ENCODE measurements at regions not wholly inside any gene's neighbourhood (a gene's known extent, or its start where the extent isn't known, plus 50 kb on each side); places are given as distances from the start of the nearest gene placed in this dataset.

GRCh38 chr21:37967036-37967435 lies 50.8 kb upstream of the KCNJ6 start:
- H3K27ac ChIP-seq, result no peak overlapping the region
- no peak for DNase-seq (ENCODE audit: low read depth, low spot score)

DNA sequence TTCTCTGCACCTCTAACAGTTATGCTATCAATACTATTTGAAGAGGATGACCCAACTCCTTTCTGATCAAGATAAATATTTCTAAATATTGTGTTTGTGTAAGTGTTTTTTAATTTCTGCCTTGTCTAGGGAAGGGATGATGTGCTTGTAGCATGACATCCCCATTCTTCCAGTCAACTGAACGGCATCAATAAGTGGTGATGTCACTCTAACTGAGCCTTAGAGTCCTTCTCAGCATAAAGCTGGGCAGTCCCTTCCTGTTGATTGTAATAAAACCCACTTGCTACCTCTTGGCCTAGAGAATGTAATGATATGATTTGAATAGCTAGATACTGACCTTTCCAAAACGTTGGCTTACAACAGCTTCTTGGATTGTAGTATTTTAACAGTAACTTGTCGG lies 52.5 kb upstream of the KCNJ6 start:
- H3K27ac ChIP-seq, result no peak overlapping the region
- no peak for DNase-seq (ENCODE audit: low read depth, low spot score)

DNA sequence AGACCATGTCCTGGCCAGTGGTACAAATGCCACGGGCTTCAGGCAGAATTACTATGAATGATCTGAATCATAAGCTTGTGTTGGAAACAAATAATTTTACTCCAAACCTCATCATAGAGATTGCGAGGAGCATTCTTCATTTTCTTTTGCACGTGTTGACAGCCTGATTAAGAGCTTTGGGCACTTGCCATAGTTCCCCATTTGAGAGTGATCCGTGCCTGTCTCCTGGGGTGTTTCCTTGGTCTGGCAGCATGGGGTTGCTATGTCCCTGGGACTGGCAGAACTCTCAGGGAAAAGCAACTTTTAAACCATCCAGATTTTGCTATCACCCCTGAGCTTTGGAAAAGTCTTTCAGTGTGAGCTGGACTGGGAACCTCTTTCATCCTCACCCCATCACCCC lies 54.3 kb upstream of the KCNJ6 start:
- no peak overlapping the region for H3K27ac ChIP-seq

GRCh38 chr21:37971390-37971950 lies 55.2 kb upstream of the KCNJ6 start:
- no peak for DNase-seq (ENCODE audit: low read depth, low spot score)

More for the DNA sequence above, 54.3 kb upstream of the KCNJ6 start:
- no peak for DNase-seq (ENCODE audit: low read depth, low spot score)

DNA sequence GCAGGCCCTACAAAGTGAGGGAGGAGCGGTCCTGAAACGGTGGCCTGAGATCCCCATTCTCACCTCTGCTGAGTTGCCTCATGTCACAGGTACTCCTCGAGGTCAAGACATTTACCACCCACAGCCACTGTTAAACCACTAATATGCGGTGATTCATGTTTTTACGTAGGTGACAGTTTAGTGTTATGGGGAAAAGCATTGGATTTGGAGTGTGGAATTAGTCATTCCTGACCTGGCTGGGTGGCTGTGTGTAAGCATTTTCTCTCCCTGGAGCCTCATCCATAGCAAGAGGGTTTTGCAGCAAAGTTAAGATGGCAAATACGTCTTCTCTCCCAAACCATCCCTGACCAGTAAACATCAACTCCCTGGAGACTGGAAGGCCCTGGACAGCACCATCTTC lies 57.8 kb upstream of the KCNJ6 start:
- H3K27ac ChIP-seq, result no peak overlapping the region
- no peak for DNase-seq (ENCODE audit: low read depth, low spot score)

More at GRCh38 chr21:37971390-37971950, 55.2 kb upstream of the KCNJ6 start:
- no peak overlapping the region for H3K27ac ChIP-seq

- DNase-seq (ENCODE audit: low read depth, low spot score), result no peak
- peak overlapping the region; percentile 35 for H3K27ac ChIP-seq
These were observed 66.5 kb upstream of the KCNJ6 start for GRCh38 chr21:37982496-37983318.

GRCh38 chr21:37983336-37984095 lies 67.3 kb upstream of the KCNJ6 start:
- H3K27ac ChIP-seq, result peak overlapping the region; percentile 35
- peak; percentile 48 for DNase-seq (ENCODE audit: low read depth, low spot score)

DNA sequence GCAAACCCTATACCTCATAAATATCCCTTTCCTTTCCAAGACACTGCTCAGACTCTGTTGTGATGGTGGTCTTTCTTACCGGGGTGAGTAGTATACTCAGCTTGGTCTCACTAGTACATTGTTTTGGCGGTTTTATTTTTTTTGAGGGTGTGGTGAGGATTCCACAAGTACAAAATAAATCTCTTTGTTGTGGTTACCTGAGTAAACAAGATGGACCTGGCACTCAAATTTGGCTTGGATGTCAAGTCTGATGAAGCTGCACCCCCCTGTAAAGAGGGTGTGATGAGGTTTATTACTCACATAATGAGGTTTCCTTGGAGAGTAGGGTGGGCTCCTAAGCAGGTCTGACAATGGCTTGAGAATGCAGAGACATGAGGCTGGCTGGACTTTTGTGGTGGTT lies 68.2 kb upstream of the KCNJ6 start:
- DNase-seq (ENCODE audit: low read depth, low spot score), result no peak
- no peak overlapping the region for H3K27ac ChIP-seq

GRCh38 chr21:37986000-37986399 lies 69.7 kb upstream of the KCNJ6 start:
- DNase-seq (ENCODE audit: low read depth, low spot score), result no peak

DNA sequence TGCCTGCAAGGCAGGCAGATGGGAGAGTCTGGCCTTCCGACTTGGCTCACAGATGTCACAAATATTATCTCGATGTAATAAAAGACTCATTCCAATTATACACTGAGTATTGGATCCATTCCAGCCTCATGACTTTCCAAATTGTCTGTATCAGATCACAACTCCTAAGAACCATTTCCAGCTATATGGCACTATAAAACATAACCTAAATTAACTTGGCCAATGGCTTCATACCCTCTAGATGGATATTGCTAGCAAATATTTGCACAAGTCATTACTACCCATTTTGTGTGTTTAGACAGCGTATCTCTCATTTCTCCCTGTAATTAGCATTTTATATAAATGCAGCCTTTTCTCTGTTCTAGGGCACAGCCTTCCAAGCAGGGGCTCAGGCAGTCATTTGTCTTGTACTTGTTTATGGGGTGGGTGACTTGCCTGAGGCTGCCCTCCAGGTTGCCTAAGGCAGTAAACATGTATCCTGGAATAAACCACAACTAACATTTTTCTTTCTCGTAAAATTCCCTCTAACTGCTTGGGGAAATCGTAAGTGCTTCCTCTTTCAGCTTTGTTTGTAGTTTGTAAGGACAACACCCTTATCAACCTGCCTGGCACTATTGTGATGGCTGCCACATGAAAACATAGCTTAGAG lies 70.6 kb upstream of the KCNJ6 start:
- no peak for DNase-seq (ENCODE audit: low read depth, low spot score)
- H3K27ac ChIP-seq, result no peak overlapping the region

More at GRCh38 chr21:37986000-37986399, 69.7 kb upstream of the KCNJ6 start:
- no peak overlapping the region for H3K27ac ChIP-seq

GRCh38 chr21:37987668-37988067 lies 71.4 kb upstream of the KCNJ6 start:
- H3K27ac ChIP-seq, result no peak overlapping the region
- DNase-seq (ENCODE audit: low read depth, low spot score), result no peak

- no peak overlapping the region for H3K27ac ChIP-seq
- DNase-seq (ENCODE audit: low read depth, low spot score), result no peak
These were observed 76.8 kb upstream of the KCNJ6 start for GRCh38 chr21:37993071-37993470.

GRCh38 chr21:37994211-37994610 lies 78.0 kb upstream of the KCNJ6 start:
- no peak overlapping the region for H3K27ac ChIP-seq
- no peak for DNase-seq (ENCODE audit: low read depth, low spot score)

GRCh38 chr21:38012672-38013071 lies 96.4 kb upstream of the KCNJ6 start:
- H3K27ac ChIP-seq, result no peak overlapping the region
- no peak for DNase-seq (ENCODE audit: low read depth, low spot score)

- H3K27ac ChIP-seq, result no peak overlapping the region
- no peak for DNase-seq (ENCODE audit: low read depth, low spot score)
These were observed 97.5 kb upstream of the KCNJ6 start for GRCh38 chr21:38013741-38014140.

DNA sequence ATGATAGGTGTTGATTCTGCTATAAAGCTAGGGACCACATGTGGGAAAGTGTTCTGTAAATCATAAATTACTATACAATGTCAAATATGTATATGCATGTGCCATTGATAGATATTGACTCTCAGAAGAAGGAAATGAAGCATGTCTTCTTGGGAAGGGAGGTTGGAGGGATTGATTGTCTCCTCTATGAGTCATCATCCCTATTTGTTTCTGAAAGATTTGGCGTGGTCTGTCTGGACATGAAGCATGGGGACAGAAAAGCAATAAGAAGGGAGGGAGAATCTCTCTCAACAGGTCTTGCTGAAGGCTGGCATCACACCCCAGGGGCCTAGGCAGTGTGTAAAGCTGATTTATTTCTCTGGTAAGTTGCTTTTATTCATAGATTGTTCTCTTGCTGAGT lies 98.0 kb upstream of the KCNJ6 start:
- no peak for DNase-seq (ENCODE audit: low read depth, low spot score)
- H3K27ac ChIP-seq, result no peak overlapping the region

DNA sequence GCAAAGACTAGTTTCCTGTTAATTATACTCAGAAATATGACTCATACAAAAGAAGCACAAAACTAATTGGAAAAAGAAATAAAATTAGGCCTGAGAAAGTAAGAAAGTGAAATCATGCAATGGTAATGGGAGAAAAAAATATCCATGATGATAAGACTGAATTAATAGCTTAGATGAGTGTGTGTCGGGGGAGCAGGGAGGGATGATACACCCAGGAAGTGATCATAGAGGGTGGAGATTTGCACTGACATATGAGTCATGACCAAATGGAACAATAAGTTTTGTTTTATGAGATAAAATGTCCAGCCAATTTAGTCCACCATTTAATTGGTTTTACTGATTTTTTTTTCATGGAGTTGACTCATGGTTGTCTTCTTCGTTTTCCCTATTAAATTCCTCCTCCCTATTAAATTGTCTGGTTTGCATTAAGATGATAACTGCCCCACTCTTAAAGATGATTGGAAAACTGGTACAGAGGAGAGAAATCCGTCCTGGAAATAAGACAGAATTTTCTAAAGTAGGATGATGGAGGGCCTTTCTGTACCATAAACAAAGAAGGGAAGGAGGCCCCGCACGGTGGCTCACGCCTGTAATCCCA lies 111.7 kb upstream of the KCNJ6 start:
- peak; percentile 63 for DNase-seq (ENCODE audit: low read depth, low spot score)
- H3K27ac ChIP-seq, result peak overlapping the region; percentile 40

DNA sequence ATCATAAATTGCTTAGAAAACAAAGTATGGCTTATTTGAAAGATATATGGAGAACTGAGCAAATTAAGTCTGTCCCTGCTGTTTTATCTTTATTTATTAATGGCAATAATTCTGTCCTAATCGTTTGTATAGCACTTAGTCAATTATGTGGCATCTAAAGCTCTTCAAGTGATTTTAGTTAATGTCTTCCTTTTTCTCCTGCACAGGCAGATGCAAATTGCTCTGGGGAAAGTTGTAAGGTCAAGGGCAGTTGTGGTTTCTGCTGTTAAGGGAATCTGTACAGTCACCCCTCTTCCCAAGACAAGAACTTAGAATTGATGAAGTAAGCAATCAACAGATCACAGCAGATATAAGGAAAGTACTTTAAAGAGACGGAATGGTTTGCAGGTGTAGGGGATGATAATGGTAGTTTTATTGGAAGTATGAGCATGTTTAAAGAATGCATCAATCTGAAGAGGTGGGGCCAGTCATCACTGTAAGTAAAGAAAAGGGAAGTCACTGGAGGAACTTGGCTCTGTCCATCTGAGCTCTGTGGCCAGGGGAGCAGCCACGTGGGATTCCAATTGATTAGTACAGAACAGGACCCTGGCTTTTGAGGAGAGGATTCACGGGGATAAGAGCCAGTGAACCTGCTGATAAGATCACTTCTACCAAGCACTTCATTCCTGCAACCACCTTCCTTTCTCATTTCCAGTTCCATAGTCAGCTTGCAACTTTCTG lies 116.0 kb upstream of the KCNJ6 start:
- no peak for DNase-seq (ENCODE audit: low read depth, low spot score)
- no peak overlapping the region for H3K27ac ChIP-seq

- no peak overlapping the region for H3K27ac ChIP-seq
- DNase-seq (ENCODE audit: low read depth, low spot score), result no peak
These were observed 119.8 kb upstream of the KCNJ6 start for GRCh38 chr21:38036016-38036415.

- peak overlapping the region; percentile 28 for H3K27ac ChIP-seq
- DNase-seq (ENCODE audit: low read depth, low spot score), result peak; percentile 61
These were observed 121.2 kb upstream of the KCNJ6 start for GRCh38 chr21:38037416-38037815.

Data from epithelial cell of prostate (primary cell).